Activated gamma-delta T cell treated with Interleukin-2 at 50 U/mL for 16 hours (primary cell): ENCODE measurements at regions not wholly inside any gene's neighbourhood (a gene's known extent, or its start where the extent isn't known, plus 50 kb on each side); places are given as distances from the start of the nearest gene placed in this dataset.
A peak's percentile ranks its signal among the peaks of the same experiment; 100 is the strongest.
"Not testable (repeated sequence)": the region's sequence is repeated elsewhere in the genome, so short reads cannot be mapped to it uniquely, and the experiment has no call there.

Source experiments
- DNase-seq: peaks from one replicate; pipeline ENCODE4 v3.0.0-alpha.2; 2020

- DNase-seq, result no peak
Measured at GRCh38 chr4:83213640-83214039, 71.0 kb downstream of the COQ2 start.

GRCh38 chr4:83212041-83212851 lies 72.4 kb downstream of the COQ2 start:
- DNase-seq, result peak; percentile 62

- DNase-seq, result no peak
Measured at GRCh38 chr4:83209419-83209818, 75.2 kb downstream of the COQ2 start.

- DNase-seq, result no peak
Measured at GRCh38 chr4:83208371-83209365, 75.9 kb downstream of the COQ2 start.

- DNase-seq, result no peak
Measured at GRCh38 chr4:83207497-83208101, 77.0 kb downstream of the COQ2 start.

GRCh38 chr4:83205760-83206159 lies 78.8 kb downstream of the COQ2 start:
- DNase-seq, result no peak

GRCh38 chr4:83204731-83205130 lies 79.9 kb downstream of the COQ2 start:
- DNase-seq, result no peak

GRCh38 chr4:83201761-83202160 lies 82.8 kb downstream of the COQ2 start:
- DNase-seq, result no peak

- no peak for DNase-seq
Measured at GRCh38 chr4:83197555-83198235, 83.2 kb upstream of the PLAC8 start.

- no peak for DNase-seq
Measured at GRCh38 chr4:83196921-83197320, 82.4 kb upstream of the PLAC8 start.

GRCh38 chr4:83195269-83195668 lies 80.7 kb upstream of the PLAC8 start:
- DNase-seq, result no peak

- DNase-seq, result not testable (repeated sequence)
Measured at GRCh38 chr4:83194588-83194987, 80.1 kb upstream of the PLAC8 start.

- DNase-seq, result no peak
Measured at GRCh38 chr4:83192634-83193033, 78.1 kb upstream of the PLAC8 start.

GRCh38 chr4:83191026-83191425 lies 76.5 kb upstream of the PLAC8 start:
- no peak for DNase-seq

GRCh38 chr4:83189631-83190136 lies 75.2 kb upstream of the PLAC8 start:
- no peak for DNase-seq

GRCh38 chr4:83180431-83180968 lies 66.0 kb upstream of the PLAC8 start:
- DNase-seq, result no peak

GRCh38 chr4:83179205-83179604 lies 64.7 kb upstream of the PLAC8 start:
- no peak for DNase-seq

GRCh38 chr4:83178029-83178428 lies 63.5 kb upstream of the PLAC8 start:
- no peak for DNase-seq

- no peak for DNase-seq
Measured at GRCh38 chr4:83177182-83177581, 62.7 kb upstream of the PLAC8 start.

GRCh38 chr4:83174844-83175414 lies 60.4 kb upstream of the PLAC8 start:
- DNase-seq, result no peak

GRCh38 chr4:83172371-83172770 lies 57.8 kb upstream of the PLAC8 start:
- no peak for DNase-seq
